HPDE6-E6E7 (cell line): ENCODE measurements at regions not wholly inside any gene's neighbourhood (a gene's known extent, or its start where the extent isn't known, plus 50 kb on each side); places are given as distances from the start of the nearest gene placed in this dataset.
A peak's percentile ranks its signal among the peaks of the same experiment; 100 is the strongest.
"Not testable (repeated sequence)": the region's sequence is repeated elsewhere in the genome, so short reads cannot be mapped to it uniquely, and the experiment has no call there.

Source experiments
- DNase-seq: peaks from one replicate; pipeline ENCODE4 v3.0.0; 2011; ENCODE audit warnings: missing footprints; ENCODE audit errors: extremely low spot score

- no peak for DNase-seq
These were observed 1213.4 kb downstream of the STIM2 start for GRCh38 chr4:28073860-28074555.

DNA sequence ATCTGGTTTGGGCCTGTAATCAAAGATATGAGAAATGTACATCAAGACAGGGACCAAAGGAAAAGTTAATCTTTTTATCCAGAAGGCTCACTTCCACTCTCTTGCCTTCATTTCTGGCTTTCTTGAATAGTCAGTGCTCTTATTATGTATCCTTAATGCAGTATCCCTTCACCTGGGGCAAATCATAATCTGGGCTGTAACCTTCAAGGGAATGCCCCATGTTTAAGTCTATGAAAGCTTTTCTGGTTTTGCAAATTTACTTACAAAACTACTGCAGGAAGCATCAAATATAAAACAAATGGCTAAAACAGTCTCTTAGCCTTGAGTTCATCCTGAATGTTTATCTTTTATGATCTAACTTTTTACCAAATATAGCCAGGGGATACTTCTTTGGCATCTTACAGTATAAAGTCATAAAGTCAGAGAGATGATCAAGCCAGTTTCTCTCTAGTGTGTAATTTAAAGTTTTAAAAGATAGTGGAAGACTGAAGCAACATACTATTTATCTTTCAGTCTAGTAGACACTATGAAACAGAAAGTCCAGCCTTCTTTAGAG is 1214.8 kb downstream of the STIM2 start:
- no peak for DNase-seq

- not testable (repeated sequence) for DNase-seq
These were observed 1216.6 kb downstream of the STIM2 start for GRCh38 chr4:28077203-28077602.

DNA sequence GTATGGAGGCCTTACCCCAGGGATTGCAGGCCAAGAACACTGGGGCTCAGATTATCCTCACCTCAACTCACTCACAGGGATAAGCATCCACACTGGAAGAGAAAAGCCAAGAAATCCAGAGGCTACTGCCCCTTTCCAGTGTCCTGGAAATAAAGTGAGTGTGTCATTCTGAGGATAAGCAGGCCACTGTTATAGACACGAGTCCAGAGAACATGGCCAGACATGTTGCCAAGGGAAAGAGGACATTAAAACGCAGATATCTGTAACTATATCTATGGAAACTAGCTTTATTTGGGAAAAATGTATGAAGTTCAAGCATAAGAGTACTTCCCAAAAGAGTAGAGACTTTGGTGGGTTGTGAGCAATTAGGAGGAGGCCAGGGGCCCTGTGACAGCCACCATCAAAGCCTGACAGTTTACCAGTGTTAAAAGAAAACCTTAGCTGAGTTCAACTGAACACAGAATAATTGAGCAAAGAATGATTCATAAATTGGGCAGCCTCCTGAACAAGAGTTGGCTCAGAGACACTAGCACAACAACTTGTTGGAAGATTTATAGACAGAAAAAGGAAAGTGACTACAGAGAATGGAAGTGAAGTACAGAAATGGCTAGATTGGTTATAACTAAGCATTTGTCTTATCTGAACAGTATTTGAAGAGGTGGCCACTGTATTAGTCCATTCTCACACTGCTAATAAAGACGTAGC is 1222.2 kb downstream of the STIM2 start:
- DNase-seq, result no peak

GRCh38 chr4:28092610-28093009 is 1232.0 kb downstream of the STIM2 start:
- no peak for DNase-seq

GRCh38 chr4:28093071-28093470 is 1232.4 kb downstream of the STIM2 start:
- no peak for DNase-seq

DNA sequence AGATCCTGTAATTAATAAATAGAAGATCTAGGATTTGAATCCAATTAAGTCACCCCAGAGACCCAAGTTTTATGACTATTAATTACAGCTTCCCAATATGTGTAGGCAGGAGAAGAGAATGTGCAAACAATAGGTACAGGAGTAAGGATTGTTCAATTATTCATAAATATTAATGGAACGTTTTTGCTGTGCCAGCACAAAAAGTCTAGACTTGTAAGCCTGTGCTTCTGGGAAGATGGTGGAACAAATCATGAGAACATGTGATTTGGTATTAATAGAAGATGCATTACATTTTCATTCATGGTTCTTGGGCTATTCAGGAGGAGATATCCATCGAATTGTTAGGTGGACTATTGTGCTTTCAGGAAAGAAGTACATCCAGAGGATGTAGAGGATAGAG is 1240.9 kb downstream of the STIM2 start:
- no peak for DNase-seq

- no peak for DNase-seq
These were observed 1244.7 kb downstream of the STIM2 start for GRCh38 chr4:28105271-28105859.

GRCh38 chr4:28106155-28106554 is 1245.5 kb downstream of the STIM2 start:
- DNase-seq, result no peak

DNA sequence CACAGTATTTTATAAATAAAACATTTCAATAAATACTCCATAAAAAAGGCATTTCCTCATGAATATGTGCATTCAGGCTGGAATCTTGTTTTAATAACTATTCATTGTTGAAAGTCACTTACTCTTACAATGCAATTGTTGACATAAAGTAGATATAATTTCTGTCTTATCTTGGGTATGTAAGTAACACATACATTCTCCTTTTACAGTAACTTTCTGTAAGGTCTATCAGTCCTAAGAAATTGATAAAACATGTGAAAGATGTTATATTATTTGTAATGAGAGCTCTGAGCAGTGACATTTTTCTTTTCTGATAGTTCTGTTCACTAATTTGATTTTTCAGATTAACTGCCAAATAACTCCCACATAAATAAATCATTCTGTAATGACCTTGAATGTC is 1249.2 kb downstream of the STIM2 start:
- DNase-seq, result no peak

GRCh38 chr4:28112691-28113335 is 1252.2 kb downstream of the STIM2 start:
- not testable (repeated sequence) for DNase-seq

DNA sequence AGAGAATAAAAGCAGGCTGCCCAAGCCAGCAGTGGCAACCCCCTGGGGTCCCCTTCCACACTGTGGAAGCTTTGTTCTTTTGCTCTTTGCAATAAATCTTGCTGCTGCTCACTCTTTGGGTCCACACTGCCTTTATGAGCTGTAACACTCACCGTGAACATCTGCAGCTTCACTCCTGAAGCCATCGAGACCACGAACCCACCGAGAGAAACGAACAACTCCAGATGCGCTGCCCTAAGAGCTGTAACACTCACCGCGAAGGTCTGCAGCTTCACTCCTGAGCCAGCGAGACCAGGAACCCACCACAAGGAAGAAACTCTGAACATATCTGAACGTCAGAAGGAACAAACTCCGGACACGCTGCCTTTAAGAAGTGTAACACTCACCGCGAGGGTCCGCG is 1252.9 kb downstream of the STIM2 start:
- not testable (repeated sequence) for DNase-seq

- DNase-seq, result not testable (repeated sequence)
These were observed 1256.0 kb downstream of the STIM2 start for GRCh38 chr4:28116526-28117083.

DNA sequence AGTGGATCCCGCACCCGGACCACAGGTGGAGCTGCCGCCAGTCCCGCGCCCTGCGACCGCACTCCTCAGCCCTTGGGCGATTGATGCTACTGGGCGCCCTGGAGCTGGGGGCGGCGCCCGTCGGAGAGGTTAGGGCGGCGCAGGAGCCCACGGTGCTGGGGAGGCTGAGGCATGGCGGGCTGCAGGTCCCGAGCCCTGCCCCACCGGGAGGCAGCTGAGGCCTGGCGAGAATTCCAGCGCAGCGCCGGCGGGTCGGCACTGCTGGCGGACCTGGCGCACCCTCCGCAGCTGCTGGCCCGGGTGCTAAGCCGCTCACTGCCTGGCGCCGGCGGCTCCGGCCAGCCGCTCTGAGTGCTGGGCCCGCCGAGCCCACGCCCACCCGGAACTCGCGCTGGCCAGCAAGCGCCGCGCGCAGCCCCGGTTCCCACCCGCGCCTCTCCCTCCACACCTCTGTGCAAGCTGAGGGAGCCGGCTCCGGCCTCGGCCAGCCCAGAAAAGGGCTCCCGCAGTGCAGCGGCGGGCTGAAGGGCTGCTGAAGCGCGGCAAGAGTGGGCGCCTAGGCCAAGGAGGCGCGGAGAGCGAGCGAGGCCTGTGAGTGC is 1256.5 kb downstream of the STIM2 start:
- DNase-seq, result no peak

GRCh38 chr4:28146191-28146590 is 1285.5 kb downstream of the STIM2 start:
- DNase-seq, result no peak

- DNase-seq, result no peak
These were observed 1287.6 kb downstream of the STIM2 start for GRCh38 chr4:28148221-28148620.

DNA sequence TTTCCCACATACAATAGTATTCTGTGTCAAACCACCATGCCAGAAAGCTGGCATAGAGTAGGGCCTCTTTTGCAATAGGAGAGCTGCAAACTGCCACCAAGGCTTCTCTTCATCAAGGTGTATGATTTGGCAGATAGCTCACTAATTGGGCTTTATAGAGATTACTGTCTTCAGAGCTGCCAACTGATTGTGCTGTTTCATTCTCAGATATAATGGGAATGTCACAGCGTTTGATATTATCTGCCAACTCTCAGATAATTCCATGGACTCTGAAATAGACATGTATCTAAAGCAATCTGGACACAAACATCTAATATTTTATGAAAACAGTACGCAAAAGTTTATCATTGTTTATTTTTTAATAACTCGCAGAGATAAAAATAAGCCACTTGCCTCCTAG is 1289.1 kb downstream of the STIM2 start:
- DNase-seq, result no peak

DNA sequence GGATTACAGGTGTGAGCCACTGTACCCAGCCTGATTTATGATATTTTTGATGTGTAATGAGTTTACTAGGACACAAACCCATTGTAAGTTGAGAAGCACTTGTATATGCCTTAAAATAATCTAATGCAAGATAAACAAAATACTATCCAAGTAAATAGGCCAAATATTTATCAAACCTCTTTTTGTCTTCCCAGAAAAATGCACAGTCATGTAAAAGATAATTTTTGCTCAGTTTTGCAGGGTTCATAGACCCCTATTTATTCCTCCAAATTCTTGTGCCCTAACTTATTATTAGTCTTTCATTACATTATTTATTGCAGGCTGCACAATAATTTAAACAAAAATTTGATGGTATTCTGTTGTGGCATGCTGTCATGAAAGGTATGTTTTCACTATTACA is 1290.7 kb downstream of the STIM2 start:
- no peak for DNase-seq

GRCh38 chr4:28167411-28167810 is 1306.8 kb downstream of the STIM2 start:
- peak; percentile 29 for DNase-seq

GRCh38 chr4:28176942-28177341 is 1316.3 kb downstream of the STIM2 start:
- no peak for DNase-seq

DNA sequence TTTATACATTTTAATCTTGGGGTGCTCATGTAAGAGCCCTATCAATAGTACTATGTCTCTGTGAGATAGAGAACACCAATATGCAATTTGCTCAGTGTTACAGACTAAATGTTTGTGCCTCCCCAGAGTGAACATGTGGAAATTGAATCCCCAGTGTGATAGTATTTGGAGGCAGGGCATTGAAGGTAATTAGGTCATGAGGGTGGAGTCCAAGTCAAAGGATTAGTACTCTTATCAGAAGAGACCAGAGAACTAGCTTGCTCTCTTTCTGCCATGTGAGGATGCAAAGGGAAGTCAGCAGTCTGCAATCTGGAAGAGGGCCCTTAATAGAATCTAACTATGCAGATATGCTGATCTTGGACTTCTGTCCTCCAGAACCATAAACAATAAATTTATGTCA is 1317.0 kb downstream of the STIM2 start:
- no peak for DNase-seq

DNA sequence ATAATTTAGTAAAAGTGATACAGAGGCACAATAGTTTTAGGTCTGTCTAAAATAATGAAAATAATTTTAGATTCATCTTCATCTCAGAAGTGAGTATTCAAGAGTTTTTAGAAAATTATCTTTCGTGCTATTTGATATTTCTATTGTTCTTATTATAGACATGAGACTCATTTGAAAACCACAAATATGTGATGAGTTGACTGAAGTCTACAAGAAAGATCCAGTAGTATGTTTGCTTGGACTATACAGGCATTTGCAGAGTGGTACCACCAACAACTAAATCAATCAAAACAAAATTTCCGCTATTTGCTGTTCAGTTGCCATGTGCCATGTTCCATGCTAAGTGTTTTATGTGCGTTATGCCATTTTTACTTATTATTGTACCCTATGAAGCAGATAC is 1318.5 kb downstream of the STIM2 start:
- DNase-seq, result no peak
